Skeletal muscle satellite cell (primary cell): ENCODE measurements at regions not wholly inside any gene's neighbourhood (a gene's known extent, or its start where the extent isn't known, plus 50 kb on each side); places are given as distances from the start of the nearest gene placed in this dataset.
"Not testable (repeated sequence)": the region's sequence is repeated elsewhere in the genome, so short reads cannot be mapped to it uniquely, and the experiment has no call there.

Experiments used
- H3K27me3 ChIP-seq: 2 replicates; pipeline ENCODE4 v1.7.0; 2013; ENCODE audit warnings: low read length; ENCODE audit not compliant: control insufficient read depth, insufficient read depth
- H3K36me3 ChIP-seq: 2 replicates; pipeline ENCODE4 v1.7.0; 2013; ENCODE audit warnings: mild to moderate bottlenecking, control low read depth, low read length; ENCODE audit not compliant: insufficient read depth
- H3K4me1 ChIP-seq: 2 replicates; pipeline ENCODE4 v1.7.0; 2013; ENCODE audit warnings: low read length; ENCODE audit not compliant: control insufficient read depth, insufficient read depth
- H3K4me2 ChIP-seq: 2 replicates; pipeline ENCODE4 v1.7.0; 2013; ENCODE audit warnings: mild to moderate bottlenecking, low read length
- H3K4me3 ChIP-seq: 2 replicates; pipeline ENCODE4 v1.7.0; 2013; ENCODE audit warnings: low read length
- H3K9ac ChIP-seq: 2 replicates; pipeline ENCODE4 v1.7.0; 2013; ENCODE audit warnings: mild to moderate bottlenecking, low read depth, low read length, moderate library complexity
- H3K9me3 ChIP-seq: replicated peaks from 2 replicates; pipeline ENCODE4 v1.7.0; 2013; ENCODE audit warnings: mild to moderate bottlenecking, control low read depth, low read length

DNA sequence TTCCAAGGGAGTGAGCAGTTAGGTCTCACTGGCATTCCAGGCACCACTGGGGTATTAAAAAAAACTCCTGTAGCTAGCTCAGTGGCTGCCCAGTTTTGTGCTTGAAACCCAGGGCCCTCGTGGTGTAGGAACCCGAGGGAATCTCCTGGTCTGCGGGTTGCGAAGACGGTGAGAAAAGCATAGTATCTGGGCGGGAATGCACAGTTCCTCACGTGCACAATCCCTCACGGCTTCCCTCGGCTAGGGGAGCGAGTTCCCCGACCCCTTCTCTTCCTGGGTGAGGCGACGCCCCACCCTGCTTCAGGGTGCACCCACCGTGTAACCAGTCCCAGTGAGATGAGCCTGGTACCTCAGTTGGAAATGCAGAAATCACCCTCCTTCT is 50.5 kb upstream of the PGBD5 start:
- H3K9me3 ChIP-seq: no peaks in the 10 kb centered on the region
- no peak overlapping the region for H3K4me2 ChIP-seq
- no peak overlapping the region for H3K9ac ChIP-seq
- no peaks in the 10 kb centered on the region for H3K27me3 ChIP-seq
- H3K4me1 ChIP-seq: no peaks in the 10 kb centered on the region
- H3K4me3 ChIP-seq: no peak overlapping the region
- no peaks in the 10 kb centered on the region for H3K36me3 ChIP-seq

GRCh38 chr1:230475856-230476621 is 49.9 kb upstream of the PGBD5 start:
- H3K4me2 ChIP-seq, H3K4me1 ChIP-seq, H3K27me3 ChIP-seq, H3K4me3 ChIP-seq, H3K9me3 ChIP-seq, H3K9ac ChIP-seq, H3K36me3 ChIP-seq: not testable (repeated sequence)
